ENCODE measurements at regions not wholly inside any gene's neighbourhood (a gene's known extent, or its start where the extent isn't known, plus 50 kb on each side); places are given as distances from the start of the nearest gene placed in this dataset.

GRCh38 chr1:229064320-229065168, 206.4 kb upstream of the RAB4A start:
- 78 to 81% methylated on average over 10 to 11 of the region's 12 CpGs for WGBS, 2 experiments (ENCODE audit: insufficient coverage in 2 of 2)
- Histone ChIP-seq H3K9me3 (ENCODE audit: control insufficient read depth, low read length) (no peaks in the 10 kb centered on the region), H3K4me1 (ENCODE audit: control insufficient read depth, insufficient read depth, low read length, poor library complexity, severe bottlenecking) (no peaks in the 10 kb centered on the region), H3K4me3 (ENCODE audit: extremely low read depth, insufficient read depth, low read length, poor library complexity, severe bottlenecking) (no peak overlapping the region), H3K27ac (ENCODE audit: low read depth, low read length, severe bottlenecking) (no peak overlapping the region), H3K36me3 (ENCODE audit: control insufficient read depth, insufficient read depth, low read length) (no peaks in the 10 kb centered on the region)

DNA sequence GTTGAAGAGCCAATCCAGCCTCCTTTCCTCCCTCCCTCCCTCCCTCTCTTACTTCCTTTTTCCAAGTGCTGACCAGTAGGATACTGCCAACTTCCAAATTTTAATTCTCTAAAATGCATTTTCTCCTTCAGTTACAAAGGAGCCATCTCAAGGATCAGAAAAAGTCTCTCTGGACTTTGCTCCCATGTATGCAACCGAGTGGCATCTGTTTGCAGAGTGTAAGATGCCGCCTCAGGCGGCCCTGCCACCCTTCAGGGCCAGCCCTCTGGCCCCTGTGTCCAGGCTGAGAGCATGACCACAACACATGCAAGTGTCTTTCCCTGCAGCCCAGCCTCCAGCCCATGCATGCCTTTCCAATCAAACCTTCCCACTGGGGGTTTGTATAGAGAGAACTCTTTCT, 205.3 kb upstream of the RAB4A start:
- H3K4me3 ChIP-seq (ENCODE audit: extremely low read depth, insufficient read depth, low read length, poor library complexity, severe bottlenecking), result no peak overlapping the region
- no peaks in the 10 kb centered on the region for H3K9me3 ChIP-seq (ENCODE audit: control insufficient read depth, low read length)
- H3K4me1 ChIP-seq (ENCODE audit: control insufficient read depth, insufficient read depth, low read length, poor library complexity, severe bottlenecking), result no peaks in the 10 kb centered on the region
- no peaks in the 10 kb centered on the region for H3K36me3 ChIP-seq (ENCODE audit: control insufficient read depth, insufficient read depth, low read length)
- 77 to 100% methylated on average over 3 of the region's 3 CpGs for WGBS, 2 experiments (ENCODE audit: insufficient coverage in 2 of 2)
- no peak overlapping the region for H3K27ac ChIP-seq (ENCODE audit: low read depth, low read length, severe bottlenecking)

- no peaks in the 10 kb centered on the region for H3K9me3 ChIP-seq (ENCODE audit: control insufficient read depth, low read length)
- 100% methylated on average over 3 of the region's 3 CpGs; no CpG with 5 or more reads in 1 of the 2 experiments for WGBS, 2 experiments (ENCODE audit: insufficient coverage in 2 of 2)
- no peak overlapping the region for H3K27ac ChIP-seq (ENCODE audit: low read depth, low read length, severe bottlenecking)
- no peaks in the 10 kb centered on the region for H3K36me3 ChIP-seq (ENCODE audit: control insufficient read depth, insufficient read depth, low read length)
- no peak overlapping the region for H3K4me3 ChIP-seq (ENCODE audit: extremely low read depth, insufficient read depth, low read length, poor library complexity, severe bottlenecking)
- no peaks in the 10 kb centered on the region for H3K4me1 ChIP-seq (ENCODE audit: control insufficient read depth, insufficient read depth, low read length, poor library complexity, severe bottlenecking)
Observed at GRCh38 chr1:229066591-229066990, 204.3 kb upstream of the RAB4A start.

GRCh38 chr1:229067546-229067945, 203.4 kb upstream of the RAB4A start:
- WGBS, 2 experiments (ENCODE audit: insufficient coverage in 2 of 2), result 88 to 100% methylated on average over 4 of the region's 5 CpGs
- Histone ChIP-seq H3K4me3 (ENCODE audit: extremely low read depth, insufficient read depth, low read length, poor library complexity, severe bottlenecking) (no peak overlapping the region), H3K9me3 (ENCODE audit: control insufficient read depth, low read length) (no peaks in the 10 kb centered on the region), H3K27ac (ENCODE audit: low read depth, low read length, severe bottlenecking) (no peak overlapping the region), H3K4me1 (ENCODE audit: control insufficient read depth, insufficient read depth, low read length, poor library complexity, severe bottlenecking) (no peaks in the 10 kb centered on the region), H3K36me3 (ENCODE audit: control insufficient read depth, insufficient read depth, low read length) (no peaks in the 10 kb centered on the region)

GRCh38 chr1:229068270-229068987, 202.5 kb upstream of the RAB4A start:
- H3K27ac ChIP-seq (ENCODE audit: low read depth, low read length, severe bottlenecking), result no peak overlapping the region
- no peaks in the 10 kb centered on the region for H3K4me1 ChIP-seq (ENCODE audit: control insufficient read depth, insufficient read depth, low read length, poor library complexity, severe bottlenecking)
- H3K4me3 ChIP-seq (ENCODE audit: extremely low read depth, insufficient read depth, low read length, poor library complexity, severe bottlenecking), result no peak overlapping the region
- H3K36me3 ChIP-seq (ENCODE audit: control insufficient read depth, insufficient read depth, low read length), result no peaks in the 10 kb centered on the region
- H3K9me3 ChIP-seq (ENCODE audit: control insufficient read depth, low read length), result no peaks in the 10 kb centered on the region
- 79 to 94% methylated on average over 4 of the region's 7 CpGs for WGBS, 2 experiments (ENCODE audit: insufficient coverage in 2 of 2)

GRCh38 chr1:229069176-229069575, 201.7 kb upstream of the RAB4A start:
- H3K4me3 ChIP-seq (ENCODE audit: extremely low read depth, insufficient read depth, low read length, poor library complexity, severe bottlenecking), result no peak overlapping the region
- H3K36me3 ChIP-seq (ENCODE audit: control insufficient read depth, insufficient read depth, low read length), result no peaks in the 10 kb centered on the region
- H3K4me1 ChIP-seq (ENCODE audit: control insufficient read depth, insufficient read depth, low read length, poor library complexity, severe bottlenecking), result no peaks in the 10 kb centered on the region
- no peak overlapping the region for H3K27ac ChIP-seq (ENCODE audit: low read depth, low read length, severe bottlenecking)
- no peaks in the 10 kb centered on the region for H3K9me3 ChIP-seq (ENCODE audit: control insufficient read depth, low read length)

- Histone ChIP-seq H3K4me3 (ENCODE audit: extremely low read depth, insufficient read depth, low read length, poor library complexity, severe bottlenecking) (no peak overlapping the region), H3K9me3 (ENCODE audit: control insufficient read depth, low read length) (no peaks in the 10 kb centered on the region), H3K36me3 (ENCODE audit: control insufficient read depth, insufficient read depth, low read length) (no peaks in the 10 kb centered on the region), H3K4me1 (ENCODE audit: control insufficient read depth, insufficient read depth, low read length, poor library complexity, severe bottlenecking) (no peaks in the 10 kb centered on the region), H3K27ac (ENCODE audit: low read depth, low read length, severe bottlenecking) (no peak overlapping the region)
- WGBS, 2 experiments (ENCODE audit: insufficient coverage in 2 of 2), result 73 to 90% methylated on average over 4 of the region's 5 CpGs
Observed at GRCh38 chr1:229070168-229070567, 200.7 kb upstream of the RAB4A start.

DNA sequence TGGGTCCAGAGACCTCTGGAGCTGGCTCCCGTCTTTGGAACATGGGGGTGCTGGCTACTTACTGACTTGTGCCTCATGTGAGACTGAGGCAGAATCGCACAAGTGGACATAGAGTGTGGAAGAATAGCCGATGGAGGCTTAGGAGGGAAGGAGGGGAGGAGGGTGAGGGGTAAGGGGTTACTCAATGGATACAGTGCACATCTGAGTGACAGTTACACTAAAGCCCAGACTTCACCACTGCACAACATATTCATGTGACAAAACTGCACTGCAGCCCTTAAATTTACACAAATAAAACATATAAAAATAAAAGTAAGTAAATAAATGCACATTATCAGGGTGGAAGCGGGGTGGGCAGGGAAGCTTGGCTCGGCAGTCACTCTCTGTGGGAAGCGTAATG, 197.7 kb upstream of the RAB4A start:
- Histone ChIP-seq H3K36me3 (ENCODE audit: control insufficient read depth, insufficient read depth, low read length) (no peaks in the 10 kb centered on the region), H3K9me3 (ENCODE audit: control insufficient read depth, low read length) (no peaks in the 10 kb centered on the region), H3K4me3 (ENCODE audit: extremely low read depth, insufficient read depth, low read length, poor library complexity, severe bottlenecking) (no peak overlapping the region), H3K4me1 (ENCODE audit: control insufficient read depth, insufficient read depth, low read length, poor library complexity, severe bottlenecking) (no peaks in the 10 kb centered on the region), H3K27ac (ENCODE audit: low read depth, low read length, severe bottlenecking) (no peak overlapping the region)
- WGBS, 2 experiments (ENCODE audit: insufficient coverage in 2 of 2), result 86 to 90% methylated on average over 4 to 6 of the region's 6 CpGs

DNA sequence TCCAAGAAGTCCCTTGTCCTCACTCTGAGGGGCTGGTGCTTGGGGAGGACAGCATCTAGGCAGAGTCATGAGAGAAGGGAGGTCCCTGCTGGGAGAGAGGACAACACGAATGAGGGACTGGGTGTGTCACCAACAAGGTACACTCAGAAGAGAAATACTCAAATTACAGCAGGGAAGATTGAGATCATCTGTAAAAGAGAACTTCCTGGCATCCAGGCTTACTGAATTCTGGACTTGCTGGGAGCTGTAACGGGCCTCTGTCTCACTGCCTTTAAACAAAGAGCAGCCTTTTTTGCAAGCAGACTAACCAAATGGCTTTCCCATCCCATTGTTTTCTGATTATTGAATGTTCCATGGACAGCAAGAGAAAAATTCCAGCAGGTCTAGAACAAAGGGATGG, 195.7 kb upstream of the RAB4A start:
- 83 to 100% methylated on average over 1 to 2 of the region's 2 CpGs for WGBS, 2 experiments (ENCODE audit: insufficient coverage in 2 of 2)
- Histone ChIP-seq H3K9me3 (ENCODE audit: control insufficient read depth, low read length) (no peaks in the 10 kb centered on the region), H3K27ac (ENCODE audit: low read depth, low read length, severe bottlenecking) (no peak overlapping the region), H3K36me3 (ENCODE audit: control insufficient read depth, insufficient read depth, low read length) (no peaks in the 10 kb centered on the region), H3K4me3 (ENCODE audit: extremely low read depth, insufficient read depth, low read length, poor library complexity, severe bottlenecking) (no peak overlapping the region), H3K4me1 (ENCODE audit: control insufficient read depth, insufficient read depth, low read length, poor library complexity, severe bottlenecking) (no peaks in the 10 kb centered on the region)

DNA sequence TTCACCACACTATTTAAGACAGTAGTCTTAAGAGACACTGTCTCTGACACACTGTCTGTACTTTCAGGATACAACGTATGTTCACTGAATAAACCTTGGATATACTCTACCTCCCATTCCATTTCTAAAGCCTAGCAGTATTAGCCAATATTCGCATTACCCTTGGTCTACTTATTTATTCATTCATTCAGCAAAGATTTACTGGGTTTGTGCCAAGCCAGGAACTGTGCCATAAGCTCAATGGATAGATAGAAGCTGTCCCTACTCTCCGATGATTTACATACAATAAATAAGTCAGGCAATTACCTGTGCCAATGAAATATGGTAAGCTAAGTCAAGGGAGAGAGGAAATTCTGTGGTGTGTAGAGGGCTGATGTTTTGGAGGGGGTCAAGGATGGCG, 195.2 kb upstream of the RAB4A start:
- 85 to 88% methylated on average over 3 of the region's 4 CpGs for WGBS, 2 experiments (ENCODE audit: insufficient coverage in 2 of 2)
- Histone ChIP-seq H3K36me3 (ENCODE audit: control insufficient read depth, insufficient read depth, low read length) (no peaks in the 10 kb centered on the region), H3K27ac (ENCODE audit: low read depth, low read length, severe bottlenecking) (no peak overlapping the region), H3K9me3 (ENCODE audit: control insufficient read depth, low read length) (no peaks in the 10 kb centered on the region), H3K4me3 (ENCODE audit: extremely low read depth, insufficient read depth, low read length, poor library complexity, severe bottlenecking) (no peak overlapping the region), H3K4me1 (ENCODE audit: control insufficient read depth, insufficient read depth, low read length, poor library complexity, severe bottlenecking) (no peaks in the 10 kb centered on the region)

- Histone ChIP-seq H3K27ac (ENCODE audit: low read depth, low read length, severe bottlenecking) (no peak overlapping the region), H3K9me3 (ENCODE audit: control insufficient read depth, low read length) (peaks cover under 1% of the 10 kb centered on the region), H3K4me3 (ENCODE audit: extremely low read depth, insufficient read depth, low read length, poor library complexity, severe bottlenecking) (no peak overlapping the region), H3K4me1 (ENCODE audit: control insufficient read depth, insufficient read depth, low read length, poor library complexity, severe bottlenecking) (no peaks in the 10 kb centered on the region), H3K36me3 (ENCODE audit: control insufficient read depth, insufficient read depth, low read length) (no peaks in the 10 kb centered on the region)
- 86 to 95% methylated on average over 4 of the region's 4 CpGs for WGBS, 2 experiments (ENCODE audit: insufficient coverage in 2 of 2)
Observed at GRCh38 chr1:229076195-229076594, 194.7 kb upstream of the RAB4A start.

All from mesodermal cell (in vitro differentiated cells).